C4-2B (cell line): ENCODE measurements at regions not wholly inside any gene's neighbourhood (a gene's known extent, or its start where the extent isn't known, plus 50 kb on each side); places are given as distances from the start of the nearest gene placed in this dataset.

Experiments
- ZFX ChIP-seq: fragments of 450-650 bp; IDR thresholded peaks from 2 replicates; pipeline ENCODE4 v1.6.1; 2017
- TF ChIP-seq, protein P1 (sequence below): fragments of 450-650 bp; conservative IDR thresholded peaks from 2 replicates; pipeline ENCODE4 v1.5.1; 2017; ENCODE audit warnings: mild to moderate bottlenecking

GRCh38 chr2:217363470-217363869 lies 503.6 kb upstream of the TNP1 start:
- TF ChIP-seq, protein P1, sequence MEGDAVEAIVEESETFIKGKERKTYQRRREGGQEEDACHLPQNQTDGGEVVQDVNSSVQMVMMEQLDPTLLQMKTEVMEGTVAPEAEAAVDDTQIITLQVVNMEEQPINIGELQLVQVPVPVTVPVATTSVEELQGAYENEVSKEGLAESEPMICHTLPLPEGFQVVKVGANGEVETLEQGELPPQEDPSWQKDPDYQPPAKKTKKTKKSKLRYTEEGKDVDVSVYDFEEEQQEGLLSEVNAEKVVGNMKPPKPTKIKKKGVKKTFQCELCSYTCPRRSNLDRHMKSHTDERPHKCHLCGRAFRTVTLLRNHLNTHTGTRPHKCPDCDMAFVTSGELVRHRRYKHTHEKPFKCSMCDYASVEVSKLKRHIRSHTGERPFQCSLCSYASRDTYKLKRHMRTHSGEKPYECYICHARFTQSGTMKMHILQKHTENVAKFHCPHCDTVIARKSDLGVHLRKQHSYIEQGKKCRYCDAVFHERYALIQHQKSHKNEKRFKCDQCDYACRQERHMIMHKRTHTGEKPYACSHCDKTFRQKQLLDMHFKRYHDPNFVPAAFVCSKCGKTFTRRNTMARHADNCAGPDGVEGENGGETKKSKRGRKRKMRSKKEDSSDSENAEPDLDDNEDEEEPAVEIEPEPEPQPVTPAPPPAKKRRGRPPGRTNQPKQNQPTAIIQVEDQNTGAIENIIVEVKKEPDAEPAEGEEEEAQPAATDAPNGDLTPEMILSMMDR = no peak
- no peak for TF ChIP-seq ZFX
